ENCODE measurements at regions not wholly inside any gene's neighbourhood (a gene's known extent, or its start where the extent isn't known, plus 50 kb on each side); places are given as distances from the start of the nearest gene placed in this dataset.

DNA sequence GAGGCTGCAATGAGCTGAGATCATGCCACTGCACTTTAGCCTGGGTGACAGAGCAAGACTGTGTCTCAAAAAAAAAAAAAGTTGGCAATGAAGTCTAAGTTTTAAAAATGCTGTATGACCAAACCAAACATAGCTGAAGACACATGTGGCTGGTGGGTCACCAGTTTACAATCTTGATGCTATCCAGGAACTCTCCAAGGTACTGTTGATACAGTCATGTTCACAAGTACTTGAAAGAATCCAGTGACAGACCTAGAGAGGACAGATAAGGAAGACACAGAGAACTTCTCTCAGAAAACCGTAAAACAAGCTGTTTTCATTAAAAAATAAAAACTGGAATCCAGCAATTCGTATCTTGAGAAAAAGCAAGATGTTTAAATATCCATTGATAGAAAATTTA is 95.7 kb downstream of the ACTBL2 start:
- H3K36me3 ChIP-seq, result no peaks in the 10 kb centered on the region
- WGBS, result 81% methylated on average over 2 of the region's 2 CpGs
- intact Hi-C loops (cut with DNase I), result no loop called here
- no peak for DNase-seq (ENCODE audit: extremely low spot score)
- H3K9me3 ChIP-seq, result no peaks in the 10 kb centered on the region
- peaks cover 0 to 8% (median 0%) of the 10 kb centered on the region in 4 donors for H3K4me1 ChIP-seq
- no peak overlapping the region for H3K4me3 ChIP-seq
- H3K27ac ChIP-seq (replicated peaks in 1 of 4), result no peak overlapping the region
- TF ChIP-seq POLR2A (IDR thresholded peaks at IDR 0.05; ENCODE audit: low read depth) (no peak), POLR2AphosphoS5 (IDR thresholded peaks at IDR 0.05) (no peak), CTCF (IDR thresholded peaks at IDR 0.05) (no peak), EP300 (IDR thresholded peaks at IDR 0.05) (no peak)
- no peaks in the 10 kb centered on the region for H3K27me3 ChIP-seq

DNA sequence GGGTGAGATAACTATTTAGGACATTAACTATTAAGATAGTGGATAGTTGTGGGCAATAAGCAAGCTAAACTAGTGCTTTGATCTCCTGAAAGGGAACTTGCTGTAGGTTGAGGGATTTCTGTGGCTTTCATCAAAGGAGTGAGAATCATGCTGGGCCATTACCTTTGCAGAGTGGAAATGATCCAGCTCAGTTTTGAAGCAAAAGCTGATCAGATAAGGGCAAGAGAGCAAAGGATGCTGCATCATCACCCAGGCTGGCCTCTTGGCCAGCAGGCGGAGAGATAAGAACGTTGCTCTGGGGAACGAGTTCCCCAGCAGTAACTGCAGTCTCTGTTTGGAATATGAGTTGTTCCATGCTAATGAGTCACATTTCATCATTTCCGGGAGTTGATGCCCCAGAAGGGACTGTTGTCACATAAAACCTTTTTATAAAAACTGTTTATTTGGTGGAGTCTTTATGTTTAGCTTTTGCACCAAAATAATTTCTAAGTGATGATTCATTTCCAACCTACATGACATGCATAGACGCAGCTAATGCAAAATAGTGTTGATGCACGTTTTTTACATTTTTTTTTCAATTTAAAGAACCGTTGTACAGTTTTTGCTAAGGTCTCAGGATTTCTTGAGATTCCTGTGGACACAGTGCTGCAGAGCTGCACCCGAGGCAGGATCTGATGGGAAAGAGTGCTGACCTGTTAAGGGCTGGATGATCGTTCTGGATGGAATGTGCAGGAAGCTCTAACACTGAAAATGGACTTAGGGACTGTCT is 99.3 kb downstream of the ACTBL2 start:
- H3K9me3 ChIP-seq, result no peaks in the 10 kb centered on the region
- intact Hi-C loops (cut with DNase I), result no loop called here
- WGBS, result 34% methylated on average over 9 of the region's 9 CpGs
- no peak overlapping the region for H3K27ac ChIP-seq (replicated peaks in 1 of 4)
- H3K4me3 ChIP-seq, result no peak overlapping the region
- H3K27me3 ChIP-seq, result no peaks in the 10 kb centered on the region
- no peak for DNase-seq (ENCODE audit: extremely low spot score)
- peaks cover 0 to 8% (median 0%) of the 10 kb centered on the region in 4 donors for H3K4me1 ChIP-seq
- no peaks in the 10 kb centered on the region for H3K36me3 ChIP-seq
- no peak for TF ChIP-seq EP300 (IDR thresholded peaks at IDR 0.05)
- no peak for TF ChIP-seq CTCF (IDR thresholded peaks at IDR 0.05)
- no peak for TF ChIP-seq POLR2A (IDR thresholded peaks at IDR 0.05; ENCODE audit: low read depth)
- TF ChIP-seq POLR2AphosphoS5 (IDR thresholded peaks at IDR 0.05), result no peak

DNA sequence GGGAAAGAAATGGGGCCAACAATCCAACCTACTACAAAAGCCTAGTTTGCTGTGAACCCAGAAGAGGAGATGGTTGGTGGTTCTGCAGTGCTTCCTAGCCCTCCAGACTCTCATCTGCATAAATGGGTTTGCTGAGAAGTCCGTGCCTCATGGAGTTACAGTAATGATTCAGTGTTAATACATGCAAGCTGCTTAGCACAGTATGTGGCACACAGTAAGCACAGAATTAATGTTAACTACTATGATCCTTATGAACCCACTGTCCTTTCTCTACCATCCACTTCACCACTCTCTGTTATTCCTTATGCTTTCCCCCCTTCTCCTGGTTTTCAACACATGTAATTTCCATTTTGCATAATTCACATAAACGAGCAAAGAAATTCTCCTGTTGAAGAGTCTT is 100.0 kb downstream of the ACTBL2 start:
- H3K4me1 ChIP-seq, result peaks cover 0 to 8% (median 0%) of the 10 kb centered on the region in 4 donors
- TF ChIP-seq POLR2AphosphoS5 (IDR thresholded peaks at IDR 0.05) (no peak), EP300 (IDR thresholded peaks at IDR 0.05) (no peak), POLR2A (IDR thresholded peaks at IDR 0.05; ENCODE audit: low read depth) (no peak), CTCF (IDR thresholded peaks at IDR 0.05) (no peak)
- WGBS, result 92% methylated on average over 2 of the region's 2 CpGs
- no peaks in the 10 kb centered on the region for H3K36me3 ChIP-seq
- no peak overlapping the region for H3K27ac ChIP-seq (replicated peaks in 1 of 4)
- no peak for DNase-seq (ENCODE audit: extremely low spot score)
- intact Hi-C loops (cut with DNase I), result no loop called here
- no peak overlapping the region for H3K4me3 ChIP-seq
- no peaks in the 10 kb centered on the region for H3K27me3 ChIP-seq
- no peaks in the 10 kb centered on the region for H3K9me3 ChIP-seq

GRCh38 chr5:57370376-57370775 is 112.2 kb downstream of the ACTBL2 start:
- no peak for TF ChIP-seq CTCF (IDR thresholded peaks at IDR 0.05)
- no peak for TF ChIP-seq POLR2A (IDR thresholded peaks at IDR 0.05; ENCODE audit: low read depth)
- no peak for TF ChIP-seq POLR2AphosphoS5 (IDR thresholded peaks at IDR 0.05)
- no peak for TF ChIP-seq EP300 (IDR thresholded peaks at IDR 0.05)
- 93% methylated on average over 2 of the region's 2 CpGs for WGBS
- DNase-seq (ENCODE audit: extremely low spot score), result no peak
- Histone ChIP-seq H3K27ac (replicated peaks in 1 of 4) (no peak overlapping the region), H3K9me3 (no peaks in the 10 kb centered on the region), H3K36me3 (no peaks in the 10 kb centered on the region), H3K4me3 (no peak overlapping the region), H3K4me1 (no peaks in the 10 kb centered on the region), H3K27me3 (no peaks in the 10 kb centered on the region)
- intact Hi-C loops (cut with DNase I), result no loop called here

DNA sequence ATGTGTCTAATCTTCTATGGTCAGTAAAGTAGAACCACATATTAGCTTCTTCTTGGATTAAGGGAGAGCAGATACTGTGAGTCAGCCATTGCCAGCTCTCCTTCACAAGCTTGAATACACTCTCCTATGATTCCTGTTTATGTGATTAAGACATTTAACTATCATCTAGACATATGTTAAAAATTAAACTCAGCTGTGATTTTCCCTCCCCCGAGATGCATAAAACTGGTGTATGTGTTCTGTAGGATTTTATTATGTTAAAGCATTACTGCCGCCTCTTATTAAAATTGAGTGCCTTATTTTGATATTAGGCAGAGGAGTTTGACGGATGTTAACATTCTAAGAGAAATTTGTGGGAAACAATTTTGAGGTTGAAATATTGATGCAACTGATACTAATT is 114.6 kb downstream of the ACTBL2 start:
- intact Hi-C loops (cut with DNase I), result no loop called here
- Histone ChIP-seq H3K27ac (replicated peaks in 1 of 4) (no peak overlapping the region), H3K4me1 (no peaks in the 10 kb centered on the region), H3K27me3 (no peaks in the 10 kb centered on the region), H3K36me3 (no peaks in the 10 kb centered on the region), H3K4me3 (no peak overlapping the region), H3K9me3 (no peaks in the 10 kb centered on the region)
- DNase-seq (ENCODE audit: extremely low spot score), result no peak
- WGBS, result 83% methylated on average over 3 of the region's 3 CpGs
- TF ChIP-seq CTCF (IDR thresholded peaks at IDR 0.05) (no peak), POLR2A (IDR thresholded peaks at IDR 0.05; ENCODE audit: low read depth) (no peak), EP300 (IDR thresholded peaks at IDR 0.05) (no peak), POLR2AphosphoS5 (IDR thresholded peaks at IDR 0.05) (no peak)
